K562 (cell line): ENCODE measurements at regions not wholly inside any gene's neighbourhood (a gene's known extent, or its start where the extent isn't known, plus 50 kb on each side); places are given as distances from the start of the nearest gene placed in this dataset.

Source experiments
- ATAC-seq: fragments of 200-7000 bp; cut with Tn5 transposase; 3 replicates; pipeline ENCODE4 v1.9.1; 2020; ENCODE audit warnings: moderate library complexity
- BruUV-seq: library from RNA; stranded (reverse); fragments of 400-500 nt; replicated peaks from 2 replicates; lab custom pipeline; 2021; lab: Mats Ljungman, UMichigan
- CTCF ChIA-PET: fragments of 300-600 bp; formaldehyde crosslinking; extraction: SDS; loops from one replicate; lab custom pipeline; 2021; ENCODE audit warnings: low intra/inter-chr PET ratio; lab: Yijun Ruan, JAX
- POLR2A ChIA-PET: fragments of 300-600, 350-650 bp; sonication (Branson Sonifier 250); formaldehyde crosslinking; extraction: SDS; loops from one replicate; lab custom pipeline; 2021; ENCODE audit warnings: antibody characterized with exemption, inconsistent platforms; lab: Yijun Ruan, JAX
- DNase-seq, 4 experiments: peaks; one replicate each; pipeline versions ENCODE4 v3.0.0 to v3.0.0-alpha.2; 2011 to 2018; ENCODE audit warnings: low spot score in 3 of 4, mixed read lengths in 3 of 4; ENCODE audit errors: extremely low read depth in 1 of 4
- FAIRE-seq: peaks from 2 replicates; lab custom pipeline; 2011; peaks lifted over from hg19 to GRCh38; lab: Jason Lieb, UNC
- H2AFZ ChIP-seq: 2 replicates; pipeline ENCODE4 v1.6.0; 2011; ENCODE audit warnings: low read depth, low read length, control low read depth, inconsistent platforms
- H3K27ac ChIP-seq: fragments of 200-600 bp; 3 replicates; pipeline ENCODE4 v1.8.0; 2011; ENCODE audit warnings: low read depth, mild to moderate bottlenecking, control low read depth, inconsistent platforms, low read length, moderate library complexity, mixed read lengths; ENCODE audit errors: extremely low read depth
- H3K27me3 ChIP-seq, 2 experiments: fragments of 300-600 bp in 1 of 2; 2 replicates in 1 of 2; 3 replicates in 1 of 2; pipeline versions ENCODE4 v1.6.0 to v1.8.0; 2011; ENCODE audit warnings: inconsistent platforms in 2 of 2, low read length in 2 of 2, mild to moderate bottlenecking in 1 of 2, mixed read lengths in 1 of 2, moderate library complexity in 1 of 2; ENCODE audit not compliant: control insufficient read depth in 2 of 2, insufficient read depth in 2 of 2
- H3K36me3 ChIP-seq: fragments of 300-600 bp; 3 replicates; pipeline ENCODE4 v1.8.0; 2011; ENCODE audit warnings: mild to moderate bottlenecking, low read length, inconsistent platforms; ENCODE audit not compliant: control insufficient read depth, insufficient read depth
- H3K4me1 ChIP-seq, 2 experiments: fragments of 200-600 bp in 1 of 2; replicated peaks in 1 of 2; 2 replicates in 1 of 2; 3 replicates in 1 of 2; pipeline versions ENCODE4 v1.5.1 to v1.8.0; 2011; ENCODE audit warnings: inconsistent platforms in 2 of 2, low read length in 2 of 2, mild to moderate bottlenecking in 1 of 2, mixed read lengths in 1 of 2, moderate library complexity in 1 of 2; ENCODE audit not compliant: control insufficient read depth in 2 of 2, insufficient read depth in 2 of 2
- H3K4me2 ChIP-seq: 2 replicates; pipeline ENCODE4 v1.6.1; 2011; ENCODE audit warnings: low read length, control low read depth, inconsistent platforms, mixed read lengths; ENCODE audit not compliant: insufficient read depth
- H3K4me3 ChIP-seq: fragments of 200-600 bp; sonication (generic), shearing (Covaris generic); 2 replicates; pipeline ENCODE4 v1.5.1; 2016; ENCODE audit warnings: control low read depth, inconsistent platforms
- H3K79me2 ChIP-seq: fragments of 200-600 bp; 3 replicates; pipeline ENCODE4 v1.8.0; 2011; ENCODE audit warnings: low read length, inconsistent platforms; ENCODE audit not compliant: control insufficient read depth, insufficient read depth
- H3K9ac ChIP-seq, 2 experiments: 2 replicates each; pipeline versions ENCODE4 v1.6.0 to v1.6.1; 2011; ENCODE audit warnings: low read depth in 2 of 2, low read length in 2 of 2, control low read depth in 1 of 2, inconsistent platforms in 1 of 2, mild to moderate bottlenecking in 1 of 2, mixed read lengths in 1 of 2; ENCODE audit not compliant: insufficient read depth in 1 of 2
- H3K9me1 ChIP-seq: one replicate; pipeline ENCODE4 v1.6.0; 2011; ENCODE audit warnings: inconsistent platforms, mild to moderate bottlenecking, low read length, moderate library complexity; ENCODE audit not compliant: control insufficient read depth, insufficient read depth
- H3K9me3 ChIP-seq: replicated peaks from 2 replicates; pipeline ENCODE4 v1.5.1; 2011; ENCODE audit warnings: low read depth, low read length, inconsistent platforms; ENCODE audit not compliant: control insufficient read depth, insufficient read depth
- H4K20me1 ChIP-seq: replicated peaks from 2 replicates; pipeline ENCODE4 v1.6.1; 2011; ENCODE audit warnings: low read length, inconsistent platforms, mixed read lengths; ENCODE audit not compliant: control insufficient read depth, insufficient read depth
- GABPB2 ChIP-seq: fragments of 250-450 bp; sonication (Bioruptor Pico); conservative IDR thresholded peaks from 2 replicates; pipeline ENCODE4 v1.5.1; 2021; ENCODE audit warnings: mild to moderate bottlenecking
- HLTF ChIP-seq: fragments of 450-650 bp; IDR thresholded peaks from 2 replicates; pipeline ENCODE4 v1.6.1; 2016
- MCM5 ChIP-seq: fragments of 450-650 bp; IDR thresholded peaks from 2 replicates; pipeline ENCODE4 v1.6.1; 2016; ENCODE audit warnings: low read depth
- PTBP1 ChIP-seq: fragments of 200-400 bp; formaldehyde crosslinking; IDR thresholded peaks from 2 replicates; pipeline ENCODE4 v1.6.1; 2017; ENCODE audit warnings: low read depth, low read length
- TCF3 ChIP-seq: sonication (generic); formaldehyde crosslinking; IDR thresholded peaks from 2 replicates; pipeline ENCODE4 v1.4.0; 2020; ENCODE audit warnings: mild to moderate bottlenecking, missing genetic modification reagents
- ZNF398 ChIP-seq: fragments of 250-450 bp; sonication (Bioruptor Pico); IDR thresholded peaks from 2 replicates; pipeline ENCODE4 v1.8.0; 2021; ENCODE audit warnings: moderate library complexity, mild to moderate bottlenecking, inconsistent platforms
- WGBS: fragments of 100-300 bp; shearing (Covaris generic); methylation state at CpG from one replicate; pipeline ENCODE4 v1.1.6; 2016; ENCODE audit warnings: low coverage, mixed read lengths; ENCODE audit not compliant: insufficient coverage; ENCODE audit errors: missing lambda C conversion rate; 5-methylcytosine and 5-hydroxymethylcytosine counted together
- in situ Hi-C: fragments of 300-500 bp; cut with MboI; formaldehyde crosslinking; loops from 4 replicates; pipeline ENCODE4 v1.15.0; 2018; ENCODE audit warnings: inconsistent platforms, mixed read lengths
- intact Hi-C: fragments of 100-400 bp; cut with micrococcal nuclease; formaldehyde crosslinking; loops from 2 replicates; pipeline ENCODE4 v1.14.2; 2022

- no peak for ATAC-seq
- POLR2A ChIA-PET = interaction anchor here (0.6 to 1.5 kb wide), 2 partner anchors 15 to 31 kb away, joined by 3 to 6 read pairs; no protein-coding TSS in a partner anchor
- H3K4me3 ChIP-seq = no peak overlapping the region
- no peaks in the 10 kb centered on the region for H3K9me1 ChIP-seq
- no peak for FAIRE-seq
- no peaks in the 10 kb centered on the region for H4K20me1 ChIP-seq
- H3K9me3 ChIP-seq = no peaks in the 10 kb centered on the region
- H3K27me3 ChIP-seq = peaks cover 54 to 76% of the 10 kb centered on the region in 2 experiments
- H3K36me3 ChIP-seq = no peaks in the 10 kb centered on the region
- no peak for TF ChIP-seq MCM5
- TF ChIP-seq HLTF = no peak
- TF ChIP-seq TCF3 = no peak
- TF ChIP-seq PTBP1 = no peak
- TF ChIP-seq GABPB2 (CRISPR knock-in tag) = no peak
- no peak for TF ChIP-seq ZNF398
- H3K27ac ChIP-seq = no peak overlapping the region
- H3K79me2 ChIP-seq = no peaks in the 10 kb centered on the region
- no peak for DNase-seq
- H2AFZ ChIP-seq = no peak overlapping the region
- 2% methylated on average over 12 of the region's 12 CpGs for WGBS
- peaks cover 0 to 3% of the 10 kb centered on the region in 2 experiments; a peak in 2 of 5 replicates for H3K4me1 ChIP-seq
- no peak overlapping the region for H3K4me2 ChIP-seq
- BruUV-seq = no TSS peak
- in situ Hi-C loops = no loop called here
- CTCF ChIA-PET = no interaction called here
- intact Hi-C loops = no loop called here
- no peak overlapping the region for H3K9ac ChIP-seq
These were observed 116.3 kb upstream of the SLC25A33 start for GRCh38 chr1:9422911-9423505.
